HK-2 (cell line): ENCODE measurements at regions not wholly inside any gene's neighbourhood (a gene's known extent, or its start where the extent isn't known, plus 50 kb on each side); places are given as distances from the start of the nearest gene placed in this dataset.
A peak's percentile ranks its signal among the peaks of the same experiment; 100 is the strongest.

ENCODE experiments used
- DNase-seq: peaks from one replicate; pipeline ENCODE4 v3.0.0-alpha.2; 2018; ENCODE audit not compliant: unreplicated experiment

- DNase-seq = no peak
Measured at GRCh38 chr2:164090533-164090932, 354.7 kb upstream of the FIGN start.

- DNase-seq = no peak
Measured at GRCh38 chr2:164084066-164084465, 348.3 kb upstream of the FIGN start.

- DNase-seq = no peak
Measured at GRCh38 chr2:164080486-164080885, 344.7 kb upstream of the FIGN start.

GRCh38 chr2:164079258-164079657 is 343.4 kb upstream of the FIGN start:
- no peak for DNase-seq

GRCh38 chr2:164078421-164078820 is 342.6 kb upstream of the FIGN start:
- DNase-seq = no peak

- no peak for DNase-seq
Measured at GRCh38 chr2:164073101-164074074, 337.6 kb upstream of the FIGN start.

GRCh38 chr2:164069540-164069939 is 333.7 kb upstream of the FIGN start:
- no peak for DNase-seq

- no peak for DNase-seq
Measured at GRCh38 chr2:164068063-164068462, 332.3 kb upstream of the FIGN start.

GRCh38 chr2:164066095-164066494 is 330.3 kb upstream of the FIGN start:
- no peak for DNase-seq

- DNase-seq = no peak
Measured at GRCh38 chr2:164065038-164065437, 329.2 kb upstream of the FIGN start.

- peak; percentile 22 for DNase-seq
Measured at GRCh38 chr2:164061129-164061746, 325.4 kb upstream of the FIGN start.

GRCh38 chr2:164060031-164060430 is 324.2 kb upstream of the FIGN start:
- no peak for DNase-seq

GRCh38 chr2:164055623-164056022 is 319.8 kb upstream of the FIGN start:
- no peak for DNase-seq

- DNase-seq = no peak
Measured at GRCh38 chr2:164054651-164055050, 318.8 kb upstream of the FIGN start.

- no peak for DNase-seq
Measured at GRCh38 chr2:164053021-164053420, 317.2 kb upstream of the FIGN start.

- no peak for DNase-seq
Measured at GRCh38 chr2:164052006-164052405, 316.2 kb upstream of the FIGN start.

- no peak for DNase-seq
Measured at GRCh38 chr2:164048729-164049128, 312.9 kb upstream of the FIGN start.

GRCh38 chr2:164046040-164046439 is 310.2 kb upstream of the FIGN start:
- DNase-seq = no peak

- DNase-seq = no peak
Measured at GRCh38 chr2:164044622-164045021, 308.8 kb upstream of the FIGN start.

- no peak for DNase-seq
Measured at GRCh38 chr2:164039270-164039669, 303.5 kb upstream of the FIGN start.

- no peak for DNase-seq
Measured at GRCh38 chr2:164032995-164033394, 297.2 kb upstream of the FIGN start.

GRCh38 chr2:164030623-164031022 is 294.8 kb upstream of the FIGN start:
- no peak for DNase-seq
